GM12891 (cell line): ENCODE measurements at regions not wholly inside any gene's neighbourhood (a gene's known extent, or its start where the extent isn't known, plus 50 kb on each side); places are given as distances from the start of the nearest gene placed in this dataset.

Experiments used
- PAX5 ChIP-seq: IDR thresholded peaks from 2 replicates; pipeline ENCODE4 v1.6.1; 2011; ENCODE audit warnings: low read length, moderate library complexity, mild to moderate bottlenecking; ENCODE audit not compliant: insufficient read depth, severe bottlenecking
- POLR2A ChIP-seq: IDR thresholded peaks from 2 replicates; pipeline ENCODE4 v1.6.1; 2011; ENCODE audit warnings: low read depth, low read length, control low read depth
- POLR2AphosphoS5 ChIP-seq: IDR thresholded peaks from 2 replicates; pipeline ENCODE4 v1.6.1; 2011; ENCODE audit warnings: low read depth, low read length, control low read depth
- POU2F2 ChIP-seq: IDR thresholded peaks from 2 replicates; pipeline ENCODE4 v1.6.1; 2011; ENCODE audit warnings: low read depth, mild to moderate bottlenecking, control low read depth, low read length, moderate library complexity
- SPI1 ChIP-seq: IDR thresholded peaks from 2 replicates; pipeline ENCODE4 v1.6.1; 2011; ENCODE audit warnings: low read depth, low read length, control low read depth
- TAF1 ChIP-seq: IDR thresholded peaks from 2 replicates; pipeline ENCODE4 v1.6.1; 2011; ENCODE audit warnings: low read depth, low read length, control low read depth

DNA sequence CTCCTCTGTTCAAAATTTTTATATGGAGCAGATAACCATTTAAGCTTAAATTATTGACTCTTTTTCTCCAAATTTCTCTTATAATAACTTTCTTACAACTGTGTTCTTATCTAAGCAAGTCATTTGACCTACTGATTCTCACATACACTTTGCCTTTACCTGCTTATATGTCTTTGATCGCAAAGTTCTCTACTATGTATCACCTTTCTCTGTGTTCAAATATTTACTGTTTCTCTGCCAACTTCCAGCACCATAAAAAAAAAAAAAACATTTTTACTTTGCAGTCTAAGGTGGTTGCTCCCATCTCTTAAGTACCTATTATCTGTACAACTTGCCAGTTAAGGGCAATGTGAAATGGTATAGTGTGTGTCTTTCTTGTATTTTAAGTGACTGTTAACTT lies 100.8 kb upstream of the DPH6 start:
- TF ChIP-seq POLR2A (no peak), SPI1 (no peak), POLR2AphosphoS5 (no peak), TAF1 (no peak), POU2F2 (no peak), PAX5 (no peak)
